ENCODE measurements at regions not wholly inside any gene's neighbourhood (a gene's known extent, or its start where the extent isn't known, plus 50 kb on each side); places are given as distances from the start of the nearest gene placed in this dataset.

DNA sequence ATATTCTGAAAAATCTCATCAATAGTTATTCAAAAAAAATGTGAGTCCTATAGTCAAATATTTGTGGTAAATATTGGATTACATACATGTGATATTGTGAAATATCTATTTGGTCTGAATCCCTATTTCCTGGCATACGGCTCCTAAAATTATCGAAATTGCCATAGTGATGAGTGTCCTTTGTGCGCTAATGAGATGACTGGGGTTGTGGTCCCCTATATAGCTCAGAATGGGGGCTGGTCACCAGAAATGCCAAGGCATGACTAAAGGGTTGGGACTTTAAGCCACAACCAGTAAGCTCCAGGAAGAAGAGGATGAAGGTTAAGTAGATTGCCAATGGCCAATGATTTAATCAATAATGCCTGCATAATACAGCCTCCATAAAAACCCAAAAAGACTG, 610.2 kb upstream of the CHRM3 start:
- H3K27me3 ChIP-seq = no peaks in the 10 kb centered on the region
- H3K36me3 ChIP-seq (replicated peaks in 1 of 2) = no peaks in the 10 kb centered on the region
- H3K4me3 ChIP-seq = no peak overlapping the region
- DNase-seq = no peak
- intact Hi-C loops (cut with DNase I) = no loop called here
- H3K4me1 ChIP-seq (replicated peaks in 1 of 2) = no peaks in the 10 kb centered on the region
- TF ChIP-seq POLR2A (IDR thresholded peaks at IDR 0.05) = no peak
- TF ChIP-seq, protein P1, sequence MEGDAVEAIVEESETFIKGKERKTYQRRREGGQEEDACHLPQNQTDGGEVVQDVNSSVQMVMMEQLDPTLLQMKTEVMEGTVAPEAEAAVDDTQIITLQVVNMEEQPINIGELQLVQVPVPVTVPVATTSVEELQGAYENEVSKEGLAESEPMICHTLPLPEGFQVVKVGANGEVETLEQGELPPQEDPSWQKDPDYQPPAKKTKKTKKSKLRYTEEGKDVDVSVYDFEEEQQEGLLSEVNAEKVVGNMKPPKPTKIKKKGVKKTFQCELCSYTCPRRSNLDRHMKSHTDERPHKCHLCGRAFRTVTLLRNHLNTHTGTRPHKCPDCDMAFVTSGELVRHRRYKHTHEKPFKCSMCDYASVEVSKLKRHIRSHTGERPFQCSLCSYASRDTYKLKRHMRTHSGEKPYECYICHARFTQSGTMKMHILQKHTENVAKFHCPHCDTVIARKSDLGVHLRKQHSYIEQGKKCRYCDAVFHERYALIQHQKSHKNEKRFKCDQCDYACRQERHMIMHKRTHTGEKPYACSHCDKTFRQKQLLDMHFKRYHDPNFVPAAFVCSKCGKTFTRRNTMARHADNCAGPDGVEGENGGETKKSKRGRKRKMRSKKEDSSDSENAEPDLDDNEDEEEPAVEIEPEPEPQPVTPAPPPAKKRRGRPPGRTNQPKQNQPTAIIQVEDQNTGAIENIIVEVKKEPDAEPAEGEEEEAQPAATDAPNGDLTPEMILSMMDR (IDR thresholded peaks at IDR 0.05) = no peak
- no peaks in the 10 kb centered on the region for H3K9me3 ChIP-seq (replicated peaks in 1 of 3)
- H3K27ac ChIP-seq = no peak overlapping the region
- 89 to 93% (median 91%) methylated on average over 3 of the region's 3 CpGs for WGBS, 4 donors

DNA sequence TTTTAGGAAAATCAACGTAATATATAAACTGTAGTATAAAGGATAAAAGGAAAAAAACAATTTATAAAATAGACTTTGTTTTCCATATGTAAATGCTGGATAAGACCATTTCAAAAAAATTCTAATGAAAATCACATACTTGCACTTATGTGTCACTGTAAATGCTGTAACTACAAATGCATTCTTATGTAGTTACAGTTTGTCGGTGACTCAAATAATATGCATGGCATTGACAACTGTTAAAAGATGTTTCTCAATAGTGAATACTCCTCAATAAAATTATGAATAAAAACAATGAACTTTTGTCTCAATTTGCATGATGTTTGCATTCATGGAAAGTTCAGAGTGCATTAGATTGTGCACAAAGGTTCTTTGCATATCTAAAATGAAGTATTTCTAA, 614.0 kb upstream of the CHRM3 start:
- H3K27me3 ChIP-seq = no peaks in the 10 kb centered on the region
- H3K36me3 ChIP-seq (replicated peaks in 1 of 2) = no peaks in the 10 kb centered on the region
- no peaks in the 10 kb centered on the region for H3K4me1 ChIP-seq (replicated peaks in 1 of 2)
- no peak for DNase-seq
- intact Hi-C loops (cut with DNase I) = no loop called here
- WGBS, 4 donors = 81 to 93% (median 83%) methylated on average over 2 of the region's 2 CpGs
- no peak overlapping the region for H3K27ac ChIP-seq
- no peak for TF ChIP-seq POLR2A (IDR thresholded peaks at IDR 0.05)
- TF ChIP-seq, protein P1 (IDR thresholded peaks at IDR 0.05) = no peak
- no peaks in the 10 kb centered on the region for H3K9me3 ChIP-seq (replicated peaks in 1 of 3)
- no peak overlapping the region for H3K4me3 ChIP-seq

DNA sequence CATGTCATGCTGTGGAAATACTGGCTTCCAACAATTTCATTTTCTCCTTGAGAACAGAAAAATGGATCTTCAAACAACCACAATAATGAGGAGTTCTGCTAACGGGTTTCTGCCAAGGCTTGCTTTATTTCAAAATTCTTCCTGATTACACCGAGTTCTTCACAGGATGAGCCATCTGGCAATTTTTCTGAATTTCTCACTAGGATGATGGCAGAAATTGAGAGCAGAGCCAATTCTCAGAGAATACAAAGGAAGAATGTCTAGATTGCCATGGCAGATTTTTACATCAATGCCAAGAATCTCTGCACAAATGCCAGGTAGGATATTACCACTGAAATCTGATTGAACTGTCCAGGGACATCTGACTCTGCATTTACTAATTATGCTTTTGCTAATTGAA, 619.0 kb upstream of the CHRM3 start:
- Histone ChIP-seq H3K4me3 (no peak overlapping the region), H3K4me1 (replicated peaks in 1 of 2) (no peaks in the 10 kb centered on the region), H3K9me3 (replicated peaks in 1 of 3) (no peaks in the 10 kb centered on the region), H3K27ac (no peak overlapping the region), H3K27me3 (no peaks in the 10 kb centered on the region), H3K36me3 (replicated peaks in 1 of 2) (no peaks in the 10 kb centered on the region)
- intact Hi-C loops (cut with DNase I) = no loop called here
- 74 to 94% (median 83%) methylated on average over 2 of the region's 2 CpGs for WGBS, 4 donors
- DNase-seq = no peak
- TF ChIP-seq, protein P1 (IDR thresholded peaks at IDR 0.05) = no peak
- no peak for TF ChIP-seq POLR2A (IDR thresholded peaks at IDR 0.05)

DNA sequence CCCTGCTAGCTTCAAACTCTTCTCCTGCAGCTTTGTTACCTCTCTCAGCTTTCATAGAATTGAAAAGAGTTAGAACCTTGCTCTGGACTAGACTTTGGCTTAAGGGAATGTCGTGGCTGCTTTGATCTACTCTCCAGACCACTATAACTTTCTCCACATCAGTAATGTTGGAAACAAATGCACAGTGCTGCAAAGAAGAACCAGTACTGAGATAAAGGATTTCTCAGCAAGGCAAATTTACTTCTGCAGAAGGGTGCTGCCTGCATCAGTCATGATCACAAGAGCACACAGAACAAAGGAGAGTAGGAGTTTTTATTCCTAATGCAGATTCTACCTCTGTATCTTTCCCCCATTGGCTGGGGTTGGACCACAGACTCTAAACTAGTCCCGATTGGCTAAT, 621.6 kb upstream of the CHRM3 start:
- Histone ChIP-seq H3K4me3 (no peak overlapping the region), H3K27ac (no peak overlapping the region), H3K27me3 (no peaks in the 10 kb centered on the region), H3K9me3 (replicated peaks in 1 of 3) (no peaks in the 10 kb centered on the region), H3K36me3 (replicated peaks in 1 of 2) (no peaks in the 10 kb centered on the region), H3K4me1 (replicated peaks in 1 of 2) (no peaks in the 10 kb centered on the region)
- WGBS, 4 donors = 57 to 80% (median 70%) methylated on average over 2 of the region's 2 CpGs
- intact Hi-C loops (cut with DNase I) = no loop called here
- no peak for DNase-seq
- TF ChIP-seq POLR2A (IDR thresholded peaks at IDR 0.05) = no peak
- TF ChIP-seq, protein P1 (IDR thresholded peaks at IDR 0.05) = no peak

All from adrenal gland (tissue), 9 donors.